ENCODE measurements at regions not wholly inside any gene's neighbourhood (a gene's known extent, or its start where the extent isn't known, plus 50 kb on each side); places are given as distances from the start of the nearest gene placed in this dataset.

GRCh38 chr15:47950447-47950846, 170.3 kb upstream of the SLC24A5 start:
- TF ChIP-seq CTCF (optimal IDR thresholded peaks at IDR 0.05 in 1 of 3, IDR thresholded peaks at IDR 0.05 in 1 of 3, conservative IDR thresholded peaks at IDR 0.05 in 1 of 3; ENCODE audit: extremely low read depth in 1 of 3, insufficient read depth in 2 of 3, low read length in 3 of 3), result no peak
- no peak for TF ChIP-seq EZH2 (IDR thresholded peaks at IDR 0.05; ENCODE audit: low read length)
